GM10266 (cell line): ENCODE measurements at regions not wholly inside any gene's neighbourhood (a gene's known extent, or its start where the extent isn't known, plus 50 kb on each side); places are given as distances from the start of the nearest gene placed in this dataset.

ENCODE experiments used
- DNase-seq: peaks from one replicate; pipeline ENCODE4 v3.0.0; 2012; ENCODE audit errors: extremely low spot score
- TF ChIP-seq, protein P1 (sequence below): IDR thresholded peaks from 2 replicates; pipeline ENCODE4 v1.5.1; 2012; ENCODE audit warnings: mild to moderate bottlenecking, low read depth; ENCODE audit not compliant: control insufficient read depth, insufficient read depth; ENCODE audit errors: missing control alignments

DNA sequence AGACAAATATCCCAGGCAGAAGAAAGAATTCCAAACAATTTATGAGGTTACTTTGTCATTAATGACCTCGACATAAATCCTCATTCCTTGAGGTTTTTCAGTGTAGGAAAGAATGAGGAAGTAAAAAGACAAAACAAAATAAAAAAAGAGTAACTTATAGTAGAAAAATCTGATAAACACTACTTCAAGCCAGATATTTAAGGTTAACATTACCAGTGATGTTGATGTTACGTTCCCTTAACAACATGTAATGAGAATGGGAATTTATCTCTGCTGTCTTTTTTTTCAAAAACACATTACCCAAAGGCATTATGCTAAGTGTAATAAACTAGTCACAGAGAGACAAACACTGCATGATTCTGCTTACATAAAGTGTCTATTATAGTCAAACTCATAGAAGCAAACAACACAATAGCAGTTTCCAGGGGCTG is 935.1 kb downstream of the SLITRK1 start:
- TF ChIP-seq, protein P1, sequence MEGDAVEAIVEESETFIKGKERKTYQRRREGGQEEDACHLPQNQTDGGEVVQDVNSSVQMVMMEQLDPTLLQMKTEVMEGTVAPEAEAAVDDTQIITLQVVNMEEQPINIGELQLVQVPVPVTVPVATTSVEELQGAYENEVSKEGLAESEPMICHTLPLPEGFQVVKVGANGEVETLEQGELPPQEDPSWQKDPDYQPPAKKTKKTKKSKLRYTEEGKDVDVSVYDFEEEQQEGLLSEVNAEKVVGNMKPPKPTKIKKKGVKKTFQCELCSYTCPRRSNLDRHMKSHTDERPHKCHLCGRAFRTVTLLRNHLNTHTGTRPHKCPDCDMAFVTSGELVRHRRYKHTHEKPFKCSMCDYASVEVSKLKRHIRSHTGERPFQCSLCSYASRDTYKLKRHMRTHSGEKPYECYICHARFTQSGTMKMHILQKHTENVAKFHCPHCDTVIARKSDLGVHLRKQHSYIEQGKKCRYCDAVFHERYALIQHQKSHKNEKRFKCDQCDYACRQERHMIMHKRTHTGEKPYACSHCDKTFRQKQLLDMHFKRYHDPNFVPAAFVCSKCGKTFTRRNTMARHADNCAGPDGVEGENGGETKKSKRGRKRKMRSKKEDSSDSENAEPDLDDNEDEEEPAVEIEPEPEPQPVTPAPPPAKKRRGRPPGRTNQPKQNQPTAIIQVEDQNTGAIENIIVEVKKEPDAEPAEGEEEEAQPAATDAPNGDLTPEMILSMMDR = no peak
- DNase-seq = no peak

DNA sequence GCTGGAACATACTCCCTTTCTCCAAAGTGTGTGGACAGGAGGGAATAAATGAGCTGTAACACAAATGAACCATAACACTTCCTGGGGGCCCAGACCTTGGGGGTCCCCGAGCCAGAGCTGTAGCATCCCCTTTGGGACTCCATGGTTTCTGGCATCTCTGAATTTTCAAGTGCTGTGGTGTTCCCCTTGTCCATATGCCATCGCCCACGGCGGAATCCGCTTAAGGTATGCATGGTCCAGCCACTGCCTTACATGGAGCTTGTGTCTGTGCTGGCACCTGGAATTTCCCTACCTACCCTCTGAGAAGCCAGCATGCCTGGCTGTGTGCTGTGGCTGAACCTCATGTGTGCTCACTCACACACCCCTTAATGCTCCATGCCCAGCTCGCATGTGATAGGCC is 943.6 kb downstream of the SLITRK1 start:
- DNase-seq = no peak
- TF ChIP-seq, protein P1 = no peak

DNA sequence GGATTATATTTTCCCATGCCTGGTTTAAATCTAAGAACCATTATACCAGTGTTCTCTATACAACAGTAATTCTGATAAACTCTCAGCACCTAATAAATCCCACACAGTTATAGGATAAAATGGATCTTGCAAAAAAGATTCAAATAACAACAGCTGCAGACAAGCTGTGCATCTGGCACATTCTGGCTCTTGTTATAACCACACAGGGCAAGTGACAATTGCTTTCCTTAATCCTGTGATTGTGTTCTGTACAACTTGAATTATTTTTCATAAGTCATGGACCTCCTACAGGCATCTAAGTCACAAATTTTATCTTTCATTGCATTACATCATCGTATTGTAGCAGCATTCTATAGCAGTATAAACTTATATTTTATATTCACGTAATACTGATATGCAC is 948.3 kb downstream of the SLITRK1 start:
- TF ChIP-seq, protein P1 = no peak
- no peak for DNase-seq

DNA sequence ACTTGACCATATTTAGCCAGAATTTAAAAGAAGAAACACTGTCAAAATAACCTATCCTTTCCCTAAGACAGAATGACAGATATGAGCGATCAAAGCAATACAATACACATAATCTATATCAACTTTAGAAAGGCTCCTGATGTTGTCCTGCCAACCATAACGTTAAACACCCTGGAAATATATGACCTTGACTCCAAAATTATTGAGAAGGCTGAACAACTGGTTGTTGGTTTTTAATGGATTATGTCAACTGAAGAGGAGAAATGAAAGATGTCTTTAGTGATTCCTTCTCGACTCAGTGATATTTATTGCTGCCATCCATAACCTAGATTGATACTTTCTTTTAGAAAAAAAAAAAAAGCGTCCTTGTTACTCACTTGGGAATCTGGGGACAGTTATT is 957.2 kb downstream of the SLITRK1 start:
- TF ChIP-seq, protein P1 = no peak

DNA sequence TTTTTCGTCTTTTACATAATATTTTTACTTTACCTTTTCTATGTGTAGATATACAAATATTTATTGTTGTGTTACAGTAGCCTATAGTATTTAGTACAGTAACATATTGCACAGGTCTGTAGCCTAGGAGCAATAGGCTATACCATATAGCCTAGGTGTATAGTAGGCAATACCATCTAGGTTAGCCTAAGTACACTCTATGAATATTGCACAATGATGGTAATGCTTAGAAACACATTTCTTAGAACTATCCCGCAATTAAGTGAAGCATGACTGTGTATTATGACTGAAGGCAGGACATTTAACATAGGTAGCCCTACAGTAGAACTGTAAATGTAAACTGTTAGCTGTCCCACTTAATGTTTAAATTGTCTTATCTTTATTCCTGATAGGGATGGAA is 964.3 kb downstream of the SLITRK1 start:
- DNase-seq = no peak
- TF ChIP-seq, protein P1 = no peak

More for the DNA sequence above, 957.2 kb downstream of the SLITRK1 start:
- no peak for DNase-seq

DNA sequence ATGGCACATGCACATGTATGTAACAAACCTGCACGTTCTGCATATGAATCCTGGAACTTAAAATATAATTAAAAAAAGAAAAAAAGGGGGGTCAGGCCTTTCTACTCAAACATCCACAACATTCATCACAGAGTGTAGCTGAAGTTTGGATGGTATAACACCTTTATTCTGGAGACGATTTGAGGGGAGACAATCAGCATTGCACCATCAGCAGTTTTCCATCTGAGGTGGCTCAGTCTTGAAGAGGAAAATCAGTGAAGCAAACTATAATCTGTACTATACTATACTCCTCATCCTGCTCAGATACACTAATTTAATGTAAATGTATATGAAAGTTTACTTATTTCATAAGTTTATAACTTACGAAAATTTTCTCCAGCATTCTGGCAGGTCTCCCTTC is 969.7 kb downstream of the SLITRK1 start:
- TF ChIP-seq, protein P1 = no peak

DNA sequence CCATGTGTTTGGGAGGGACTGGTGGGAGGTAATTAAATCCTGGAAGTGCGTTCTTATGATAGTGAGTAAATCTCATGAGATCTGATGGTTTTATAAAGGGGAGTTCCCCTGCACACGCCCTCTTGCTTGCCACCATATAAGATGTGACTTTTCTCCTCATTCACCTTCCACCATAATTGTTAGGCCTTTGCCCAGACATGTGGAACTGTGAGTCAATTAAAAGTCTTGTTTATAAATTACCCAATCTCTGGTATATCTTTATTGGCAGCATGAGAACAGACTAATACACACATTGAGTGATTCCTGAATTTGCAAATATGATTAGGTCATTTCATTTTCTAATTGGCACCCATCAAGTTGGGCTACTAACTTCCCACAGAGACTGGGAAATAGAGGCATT is 977.2 kb downstream of the SLITRK1 start:
- DNase-seq = no peak
- TF ChIP-seq, protein P1 = no peak

More for the DNA sequence above, 969.7 kb downstream of the SLITRK1 start:
- DNase-seq = no peak

DNA sequence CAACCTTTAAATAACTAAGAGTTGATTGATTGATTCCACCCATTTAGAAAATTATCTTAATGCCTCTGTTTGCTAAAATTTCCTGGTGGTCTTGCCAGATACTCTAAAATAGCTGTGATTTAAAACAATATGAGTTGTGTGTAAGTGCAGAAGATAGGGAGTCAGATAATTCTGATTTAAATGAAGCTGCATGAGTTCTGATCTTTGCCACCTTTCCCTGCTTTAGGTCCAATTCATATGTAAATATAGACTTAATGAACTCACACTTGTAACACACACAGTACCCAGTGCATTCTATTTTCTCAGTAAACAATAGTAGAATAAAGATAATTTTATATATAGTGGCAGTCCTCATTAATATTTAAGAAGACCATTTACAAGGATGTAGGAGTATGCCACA is 981.8 kb downstream of the SLITRK1 start:
- TF ChIP-seq, protein P1 = no peak
- DNase-seq = no peak
